GM23248 (cell line): ENCODE measurements at regions not wholly inside any gene's neighbourhood (a gene's known extent, or its start where the extent isn't known, plus 50 kb on each side); places are given as distances from the start of the nearest gene placed in this dataset.

Experiments used
- DNase-seq: peaks from one replicate; pipeline ENCODE4 v3.0.0-alpha.2; 2015
- H2AFZ ChIP-seq: fragments of 200-600 bp; sonication (generic); 2 replicates; pipeline ENCODE4 v1.6.1; 2016; ENCODE audit warnings: antibody characterized with exemption
- H3F3A ChIP-seq: fragments of 200-600 bp; sonication (generic); 2 replicates; pipeline ENCODE4 v1.6.1; 2016; ENCODE audit warnings: mild to moderate bottlenecking, antibody characterized with exemption, mixed run types; ENCODE audit not compliant: insufficient read depth
- H3K27ac ChIP-seq: fragments of 200-600 bp; sonication (generic); 2 replicates; pipeline ENCODE4 v1.5.1; 2016; ENCODE audit warnings: mild to moderate bottlenecking
- H3K27me3 ChIP-seq: fragments of 200-600 bp; sonication (generic); replicated peaks from 2 replicates; pipeline ENCODE4 v1.6.1; 2016; ENCODE audit warnings: mild to moderate bottlenecking; ENCODE audit not compliant: insufficient read depth
- H3K36me3 ChIP-seq: fragments of 200-600 bp; sonication (generic); 2 replicates; pipeline ENCODE4 v1.6.1; 2016; ENCODE audit warnings: low read depth, mild to moderate bottlenecking
- H3K4me1 ChIP-seq: fragments of 200-600 bp; sonication (generic); 2 replicates; pipeline ENCODE4 v1.6.1; 2016; ENCODE audit warnings: mild to moderate bottlenecking; ENCODE audit not compliant: insufficient read depth
- H3K4me2 ChIP-seq: fragments of 200-600 bp; sonication (generic); one replicate; pipeline ENCODE4 v1.6.1; 2016; ENCODE audit warnings: mild to moderate bottlenecking; ENCODE audit not compliant: unreplicated experiment
- H3K4me3 ChIP-seq: fragments of 200-600 bp; sonication (generic); 2 replicates; pipeline ENCODE4 v1.5.1; 2016; ENCODE audit warnings: mild to moderate bottlenecking
- H3K79me2 ChIP-seq: fragments of 200-600 bp; sonication (generic); 2 replicates; pipeline ENCODE4 v1.6.1; 2016; ENCODE audit warnings: mild to moderate bottlenecking; ENCODE audit not compliant: insufficient read depth
- H3K9ac ChIP-seq: fragments of 200-600 bp; sonication (generic); 2 replicates; pipeline ENCODE4 v1.6.1; 2016; ENCODE audit warnings: mild to moderate bottlenecking
- H3K9me2 ChIP-seq: fragments of 200-600 bp; sonication (generic); 2 replicates; pipeline ENCODE4 v1.6.1; 2016; ENCODE audit warnings: mixed run types, mild to moderate bottlenecking, moderate library complexity; ENCODE audit not compliant: insufficient read depth
- H3K9me3 ChIP-seq: fragments of 200-600 bp; sonication (generic); one replicate; pipeline ENCODE4 v1.6.1; 2017; ENCODE audit warnings: low read depth
- H4K20me1 ChIP-seq: fragments of 200-600 bp; sonication (generic); 2 replicates; pipeline ENCODE4 v1.6.0; 2016; ENCODE audit not compliant: insufficient read depth
- EZH2 ChIP-seq: fragments of 200-600 bp; sonication (generic); IDR thresholded peaks from 2 replicates; pipeline ENCODE4 v1.6.1; 2018; ENCODE audit warnings: antibody characterized with exemption, mild to moderate bottlenecking; ENCODE audit not compliant: insufficient read depth, poor library complexity, severe bottlenecking
- EZH2phosphoT487 ChIP-seq: fragments of 200-600 bp; sonication (generic); IDR thresholded peaks from 2 replicates; pipeline ENCODE4 v1.6.1; 2018; ENCODE audit warnings: antibody characterized with exemption, moderate library complexity, mild to moderate bottlenecking, low read depth; ENCODE audit not compliant: insufficient read depth
- WGBS, 2 experiments: methylation state at CpG; one replicate each; pipeline ENCODE4 v1.1.6; 2015 to 2017; ENCODE audit warnings: low lambda C conversion rate in 2 of 2, low coverage in 1 of 2; ENCODE audit errors: missing lambda C conversion rate in 2 of 2; 5-methylcytosine and 5-hydroxymethylcytosine counted together
- in situ Hi-C: fragments of 300-500 bp; cut with MboI; formaldehyde crosslinking; loops from 2 replicates; pipeline ENCODE4 v1.15.0; 2020

GRCh38 chr3:177947901-177948300, 588.3 kb upstream of the KCNMB2 start:
- H3K4me2 ChIP-seq, result no peak overlapping the region
- no peaks in the 10 kb centered on the region for H3K79me2 ChIP-seq
- H3K27me3 ChIP-seq, result no peaks in the 10 kb centered on the region
- H3K36me3 ChIP-seq, result no peaks in the 10 kb centered on the region
- no peaks in the 10 kb centered on the region for H3K9me3 ChIP-seq
- TF ChIP-seq EZH2 (no peak), EZH2phosphoT487 (no peak)
- peaks cover 13% of the 10 kb centered on the region; the same call in 1 of the 2 replicates for H3K4me1 ChIP-seq
- DNase-seq, result no peak
- in situ Hi-C loops, result no loop called here
- no peak overlapping the region for H3K27ac ChIP-seq
- H3K9ac ChIP-seq, result no peak overlapping the region
- no peaks in the 10 kb centered on the region for H3K9me2 ChIP-seq
- WGBS, 2 experiments, result 99 to 100% methylated on average over 2 of the region's 2 CpGs
- no peaks in the 10 kb centered on the region for H3F3A ChIP-seq
- no peak overlapping the region for H2AFZ ChIP-seq
- H4K20me1 ChIP-seq, result no peaks in the 10 kb centered on the region
- H3K4me3 ChIP-seq, result no peak overlapping the region

- Histone ChIP-seq H3K4me2 (no peak overlapping the region), H4K20me1 (no peaks in the 10 kb centered on the region), H3K27me3 (no peaks in the 10 kb centered on the region), H3F3A (no peaks in the 10 kb centered on the region), H2AFZ (no peak overlapping the region), H3K9me3 (no peaks in the 10 kb centered on the region), H3K9ac (no peak overlapping the region), H3K79me2 (no peaks in the 10 kb centered on the region), H3K9me2 (no peaks in the 10 kb centered on the region), H3K36me3 (no peaks in the 10 kb centered on the region), H3K4me1 (peaks cover 13% of the 10 kb centered on the region; the same call in 1 of the 2 replicates), H3K27ac (no peak overlapping the region), H3K4me3 (no peak overlapping the region)
- in situ Hi-C loops, result no loop called here
- DNase-seq, result no peak
- 96% methylated on average over 4 of the region's 4 CpGs for whole genome bisulfite sequencing, 2 experiments
- TF ChIP-seq EZH2 (no peak), EZH2phosphoT487 (no peak)
These were observed 587.4 kb upstream of the KCNMB2 start for GRCh38 chr3:177948716-177949425.

- WGBS, 2 experiments, result 92 to 94% methylated on average over 5 of the region's 5 CpGs
- in situ Hi-C loops, result no loop called here
These were observed 577.0 kb upstream of the KCNMB2 start for GRCh38 chr3:177959188-177959587.

DNA sequence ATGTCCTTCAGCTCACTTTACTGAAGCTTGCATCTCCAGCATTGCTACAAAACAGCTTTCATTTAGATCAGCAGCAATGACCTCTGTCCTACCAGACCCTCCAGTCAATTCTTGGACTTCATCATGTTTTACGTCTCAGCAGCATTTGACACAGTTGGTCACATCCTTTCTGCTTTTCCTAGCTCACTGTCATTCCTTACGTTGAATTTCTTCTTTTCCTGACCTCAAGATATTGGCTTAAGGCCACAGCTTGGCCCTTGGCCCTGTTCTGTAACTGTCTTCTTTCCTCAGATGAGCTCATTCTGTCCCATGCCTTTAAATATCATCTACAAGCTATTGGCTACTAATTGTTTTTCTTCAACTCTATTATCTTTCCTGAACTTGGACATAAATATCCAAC, 576.2 kb upstream of the KCNMB2 start:
- Histone ChIP-seq H3K79me2 (no peaks in the 10 kb centered on the region), H3F3A (no peaks in the 10 kb centered on the region), H3K9me3 (no peaks in the 10 kb centered on the region), H4K20me1 (no peaks in the 10 kb centered on the region), H3K4me3 (no peak overlapping the region), H3K27ac (no peak overlapping the region), H3K4me2 (no peak overlapping the region), H3K9me2 (no peaks in the 10 kb centered on the region), H3K27me3 (no peaks in the 10 kb centered on the region), H2AFZ (no peak overlapping the region), H3K36me3 (no peaks in the 10 kb centered on the region), H3K4me1 (0 out of 2 replicates have a peak, but pooled peaks cover 8% of the 10 kb centered on the region), H3K9ac (no peak overlapping the region)
- in situ Hi-C loops, result no loop called here
- no peak for DNase-seq
- 71 to 74% methylated on average over 2 of the region's 2 CpGs for WGBS, 2 experiments
- no peak for TF ChIP-seq EZH2
- TF ChIP-seq EZH2phosphoT487, result no peak

More at GRCh38 chr3:177959188-177959587, 577.0 kb upstream of the KCNMB2 start:
- Histone ChIP-seq H3K9me3 (no peaks in the 10 kb centered on the region), H3K4me1 (0 out of 2 replicates have a peak, but pooled peaks cover 8% of the 10 kb centered on the region), H3K9me2 (no peaks in the 10 kb centered on the region), H3K4me3 (no peak overlapping the region), H3K4me2 (no peak overlapping the region), H3F3A (no peaks in the 10 kb centered on the region), H3K36me3 (no peaks in the 10 kb centered on the region), H4K20me1 (no peaks in the 10 kb centered on the region), H3K27me3 (no peaks in the 10 kb centered on the region), H2AFZ (no peak overlapping the region), H3K27ac (no peak overlapping the region), H3K9ac (no peak overlapping the region), H3K79me2 (no peaks in the 10 kb centered on the region)
- no peak for DNase-seq
- TF ChIP-seq EZH2phosphoT487, result no peak
- TF ChIP-seq EZH2, result no peak
